Tibial nerve (tissue), 4 donors: ENCODE measurements at regions not wholly inside any gene's neighbourhood (a gene's known extent, or its start where the extent isn't known, plus 50 kb on each side); places are given as distances from the start of the nearest gene placed in this dataset.

Experiments used
- EP300 ChIP-seq, 2 donors: sonication (generic); formaldehyde crosslinking; IDR thresholded peaks; one replicate each; pipeline ENCODE4 v1.6.1; 2017; ENCODE audit warnings: antibody characterized with exemption in 2 of 2, mild to moderate bottlenecking in 1 of 2
- POLR2A ChIP-seq, 2 donors: fragments of 450-650 bp; IDR thresholded peaks; one replicate each; pipeline ENCODE4 v1.6.1; 2017; ENCODE audit warnings: antibody characterized with exemption in 2 of 2, mild to moderate bottlenecking in 2 of 2, moderate library complexity in 2 of 2
- TF ChIP-seq, protein P1 (sequence below), 5 experiments: fragments of 200-600 bp in 3 of 5; fragments of 450-650 bp in 2 of 5; sonication (generic) in 3 of 5; IDR thresholded peaks; one replicate each; pipeline ENCODE4 v1.5.1; 2016 to 2019; ENCODE audit warnings: antibody characterized with exemption in 5 of 5, mild to moderate bottlenecking in 3 of 5, moderate library complexity in 2 of 5

DNA sequence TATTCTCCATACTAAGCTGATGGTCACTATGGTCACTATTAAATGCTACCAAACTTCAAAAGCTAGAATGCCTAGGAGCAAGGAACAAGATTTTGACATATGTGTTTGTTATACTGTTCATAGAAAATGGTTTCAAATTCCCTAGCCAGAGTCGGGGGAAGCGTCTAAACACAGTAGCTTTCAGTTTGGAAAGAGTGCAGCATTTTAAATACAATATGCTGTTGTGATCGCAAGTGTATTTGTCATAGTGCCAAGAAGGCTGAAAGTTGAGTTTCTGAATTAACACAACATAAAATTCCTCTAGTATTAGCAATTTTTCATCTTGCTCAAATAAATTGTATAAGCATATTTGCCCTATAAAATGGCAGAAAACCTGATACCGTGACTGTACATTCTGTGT lies 280.4 kb downstream of the ZNF608 start:
- TF ChIP-seq, protein P1, sequence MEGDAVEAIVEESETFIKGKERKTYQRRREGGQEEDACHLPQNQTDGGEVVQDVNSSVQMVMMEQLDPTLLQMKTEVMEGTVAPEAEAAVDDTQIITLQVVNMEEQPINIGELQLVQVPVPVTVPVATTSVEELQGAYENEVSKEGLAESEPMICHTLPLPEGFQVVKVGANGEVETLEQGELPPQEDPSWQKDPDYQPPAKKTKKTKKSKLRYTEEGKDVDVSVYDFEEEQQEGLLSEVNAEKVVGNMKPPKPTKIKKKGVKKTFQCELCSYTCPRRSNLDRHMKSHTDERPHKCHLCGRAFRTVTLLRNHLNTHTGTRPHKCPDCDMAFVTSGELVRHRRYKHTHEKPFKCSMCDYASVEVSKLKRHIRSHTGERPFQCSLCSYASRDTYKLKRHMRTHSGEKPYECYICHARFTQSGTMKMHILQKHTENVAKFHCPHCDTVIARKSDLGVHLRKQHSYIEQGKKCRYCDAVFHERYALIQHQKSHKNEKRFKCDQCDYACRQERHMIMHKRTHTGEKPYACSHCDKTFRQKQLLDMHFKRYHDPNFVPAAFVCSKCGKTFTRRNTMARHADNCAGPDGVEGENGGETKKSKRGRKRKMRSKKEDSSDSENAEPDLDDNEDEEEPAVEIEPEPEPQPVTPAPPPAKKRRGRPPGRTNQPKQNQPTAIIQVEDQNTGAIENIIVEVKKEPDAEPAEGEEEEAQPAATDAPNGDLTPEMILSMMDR (IDR thresholded peaks at IDR 0.05): no peak
- TF ChIP-seq EP300 (IDR thresholded peaks at IDR 0.05) (no peak), POLR2A (IDR thresholded peaks at IDR 0.05) (no peak)
